Stimulated activated CD4-positive, alpha-beta T cell treated with anti-CD3 and anti-CD28 coated beads, Interleukin-1b, Interleukin-23, amount 100 ng/mL, for 4 hours (primary cell): ENCODE measurements at regions not wholly inside any gene's neighbourhood (a gene's known extent, or its start where the extent isn't known, plus 50 kb on each side); places are given as distances from the start of the nearest gene placed in this dataset.
"Not testable (repeated sequence)": the region's sequence is repeated elsewhere in the genome, so short reads cannot be mapped to it uniquely, and the experiment has no call there.

Experiments
- DNase-seq, 2 donors: peaks; one replicate each; pipeline ENCODE4 v3.0.0-alpha.2; 2020; ENCODE audit warnings: low read depth in 2 of 2

DNA sequence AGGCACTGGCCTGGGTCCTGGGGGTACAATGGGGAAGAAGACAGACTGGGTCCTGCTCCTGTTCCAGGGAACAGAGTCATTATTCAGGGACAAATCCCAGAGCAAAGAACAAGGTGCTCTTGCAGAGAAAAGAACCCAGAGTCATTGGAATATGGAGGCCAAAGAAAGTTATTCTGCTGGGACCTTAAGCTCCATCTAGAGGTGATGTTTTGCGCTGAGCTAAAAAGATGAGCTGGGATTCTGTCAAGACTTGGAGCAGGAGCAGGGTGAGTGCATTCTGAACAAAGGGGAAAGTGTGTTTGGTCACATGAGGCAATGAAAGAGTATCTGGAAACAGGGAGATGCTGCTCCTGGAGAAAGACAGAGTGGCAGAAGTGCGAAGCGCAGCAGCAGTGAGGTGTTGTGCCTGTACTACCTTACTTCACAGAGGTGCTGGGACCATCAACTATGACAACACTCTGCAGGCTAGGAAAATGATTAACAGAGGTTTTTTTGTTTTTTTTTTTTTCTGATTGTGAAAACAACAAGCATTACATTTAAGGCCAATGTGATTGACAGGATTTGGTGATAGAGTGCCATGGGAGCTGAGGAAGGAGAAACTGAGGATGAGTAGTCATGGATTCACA, 95.3 kb upstream of the TNFSF11 start:
- no peak for DNase-seq

DNA sequence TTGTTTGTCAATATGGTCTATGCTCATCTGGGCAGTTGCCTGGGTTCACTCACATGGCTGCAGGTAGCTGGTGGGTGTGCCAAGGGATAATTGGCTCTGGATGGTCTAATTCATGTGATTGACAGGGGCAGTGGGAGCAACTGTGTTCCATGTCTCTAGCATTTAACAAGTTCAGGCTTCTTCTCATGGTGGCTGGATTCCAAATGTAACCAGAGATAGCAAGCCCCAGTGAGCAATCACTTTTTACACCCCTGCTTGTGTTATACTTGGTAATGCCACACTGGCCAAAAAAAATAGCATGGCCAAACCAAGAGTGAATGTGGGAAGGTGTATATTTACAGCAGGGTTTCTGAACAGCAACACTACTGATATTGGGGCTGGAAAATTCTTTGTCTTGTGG, 89.6 kb upstream of the TNFSF11 start:
- DNase-seq, result no peak

DNA sequence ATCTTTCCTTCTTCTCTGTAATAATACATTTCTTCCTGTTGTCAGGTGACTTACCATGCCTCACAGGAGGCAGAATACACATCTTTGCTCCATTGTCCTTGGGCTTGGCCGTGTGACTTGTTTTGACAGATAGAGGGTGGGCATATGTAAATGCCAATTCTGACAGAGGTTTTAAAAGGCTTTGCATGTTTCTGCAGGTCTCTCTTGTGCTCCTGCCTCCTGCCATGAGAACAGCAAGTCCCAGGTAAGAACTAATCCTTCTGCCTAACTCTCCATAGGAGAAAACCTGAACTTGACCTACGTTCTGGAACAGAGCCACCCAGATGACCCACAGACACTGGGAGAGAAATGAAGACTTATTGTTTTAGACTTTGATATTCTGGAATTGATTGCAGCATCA, 88.7 kb upstream of the TNFSF11 start:
- DNase-seq, result no peak

DNA sequence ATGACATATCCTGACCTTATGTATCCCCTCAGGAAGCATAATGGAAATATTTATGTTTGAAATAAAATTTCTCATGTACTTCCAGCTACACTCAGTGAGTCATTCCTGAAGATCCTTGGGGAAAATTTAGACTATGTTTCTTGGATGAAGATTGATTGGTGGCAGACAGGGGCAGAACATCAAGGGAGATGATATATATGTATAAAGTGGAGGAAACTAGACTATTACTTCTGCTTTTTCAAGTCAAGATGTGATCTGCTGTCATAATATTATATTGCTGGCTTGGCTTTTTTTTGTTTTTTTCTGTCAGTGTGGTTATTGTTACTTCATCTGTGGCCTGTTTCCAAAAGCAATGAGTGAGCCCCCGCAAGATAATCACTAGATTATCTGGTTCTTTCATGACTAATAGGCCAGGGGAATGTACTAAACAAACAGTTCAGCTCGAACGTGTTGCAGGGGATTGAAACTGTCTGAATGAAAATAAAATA, 87.2 kb upstream of the TNFSF11 start:
- no peak for DNase-seq

DNA sequence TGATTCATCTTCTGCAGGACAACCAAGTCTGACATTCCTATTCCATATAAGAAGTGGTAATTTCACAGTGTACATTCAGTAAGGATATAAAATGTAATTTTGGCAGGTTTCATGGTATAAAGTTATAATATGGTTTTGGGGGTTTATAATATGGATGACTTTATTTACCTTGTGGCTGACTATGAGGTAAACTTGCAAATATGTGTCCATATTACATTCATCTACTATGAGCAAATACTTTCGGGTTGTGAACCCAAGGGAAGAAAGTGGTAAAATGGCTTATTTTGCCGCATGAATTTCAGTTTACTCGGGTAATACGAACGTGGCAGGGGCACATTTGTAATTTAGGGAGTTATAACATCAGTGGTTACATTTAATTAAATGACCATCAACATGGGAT, 86.7 kb upstream of the TNFSF11 start:
- DNase-seq, result no peak

DNA sequence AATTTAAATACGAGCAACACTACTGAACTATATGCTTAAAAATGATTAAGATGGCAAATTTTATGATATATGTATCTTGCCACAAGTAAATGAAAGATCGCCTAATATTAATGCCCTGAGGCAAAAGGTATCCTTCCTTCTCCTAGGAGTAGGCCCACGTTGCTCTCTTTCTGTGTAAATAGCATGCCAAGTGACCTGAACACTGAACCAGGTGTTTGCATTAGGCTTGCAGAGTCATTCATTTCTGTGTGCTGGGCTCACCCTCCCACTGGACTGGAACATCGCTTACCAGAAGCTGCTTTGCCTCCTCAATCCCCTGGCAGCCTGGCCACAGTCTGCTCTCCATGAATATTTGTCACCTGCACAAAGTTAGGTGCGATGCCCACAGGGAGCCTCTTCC, 83.3 kb upstream of the TNFSF11 start:
- DNase-seq, result no peak

DNA sequence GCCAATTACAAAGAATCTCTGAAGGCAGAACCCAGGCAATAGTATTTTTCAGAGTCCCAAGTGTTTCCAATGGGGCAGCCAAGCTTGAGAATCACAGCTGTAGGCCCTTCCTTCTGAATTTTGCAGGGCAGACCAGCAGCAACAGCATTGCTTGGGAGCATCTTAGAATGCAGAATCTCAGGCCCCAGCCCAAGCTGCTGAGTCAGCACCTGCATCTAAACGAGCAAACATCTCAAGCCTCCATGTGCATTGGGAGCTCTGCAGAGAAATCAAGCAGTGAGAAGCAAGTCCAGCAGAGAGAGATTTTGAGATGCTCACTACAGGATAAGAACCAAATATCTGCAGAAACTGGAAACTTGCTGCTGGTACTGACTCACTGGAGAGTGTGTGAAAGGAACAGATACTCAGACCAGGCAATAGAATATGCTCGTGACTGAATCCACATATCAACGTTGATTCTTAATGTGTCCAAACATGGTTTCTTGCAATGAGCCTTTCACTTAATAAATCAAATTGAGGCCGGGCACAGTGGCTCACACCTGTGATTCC, 81.5 kb upstream of the TNFSF11 start:
- no peak for DNase-seq

DNA sequence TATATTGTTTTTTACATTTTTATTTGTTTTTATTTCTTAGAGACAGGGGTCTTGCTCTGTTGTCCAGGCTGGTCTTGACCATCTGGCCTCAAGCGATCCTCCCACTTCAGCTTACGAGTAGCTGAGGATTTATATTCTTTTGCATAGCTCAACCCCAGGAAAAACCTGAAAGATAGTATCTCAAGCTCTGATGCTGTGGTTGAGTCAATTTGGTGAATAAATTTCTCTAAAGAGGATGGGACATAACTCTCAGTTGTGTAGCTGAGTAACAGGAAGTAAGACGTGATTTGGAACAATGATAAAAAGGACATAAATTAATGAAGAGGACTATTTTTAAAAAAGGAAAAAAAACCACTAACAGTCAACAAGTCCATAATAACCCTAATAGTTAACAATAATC, 79.8 kb upstream of the TNFSF11 start:
- DNase-seq, result no peak

DNA sequence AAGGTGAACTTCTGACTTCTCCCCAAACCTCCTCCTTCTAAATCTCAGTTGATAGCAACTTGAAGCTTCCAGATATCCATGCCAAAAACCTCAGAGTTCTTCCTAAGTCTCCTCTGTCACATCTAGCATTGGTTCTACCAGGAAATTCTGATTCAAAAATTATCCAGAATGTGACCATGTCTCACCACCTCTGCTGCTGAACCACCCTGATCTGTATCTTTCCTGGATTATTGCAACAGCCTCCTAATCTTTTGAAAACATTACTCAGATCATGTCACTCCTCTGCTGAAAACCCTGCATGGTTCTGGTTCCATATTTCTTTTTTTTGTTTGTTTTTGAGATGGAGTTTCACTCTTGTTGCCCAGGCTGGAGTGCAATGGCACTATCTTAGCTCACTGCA, 78.7 kb upstream of the TNFSF11 start:
- no peak for DNase-seq

DNA sequence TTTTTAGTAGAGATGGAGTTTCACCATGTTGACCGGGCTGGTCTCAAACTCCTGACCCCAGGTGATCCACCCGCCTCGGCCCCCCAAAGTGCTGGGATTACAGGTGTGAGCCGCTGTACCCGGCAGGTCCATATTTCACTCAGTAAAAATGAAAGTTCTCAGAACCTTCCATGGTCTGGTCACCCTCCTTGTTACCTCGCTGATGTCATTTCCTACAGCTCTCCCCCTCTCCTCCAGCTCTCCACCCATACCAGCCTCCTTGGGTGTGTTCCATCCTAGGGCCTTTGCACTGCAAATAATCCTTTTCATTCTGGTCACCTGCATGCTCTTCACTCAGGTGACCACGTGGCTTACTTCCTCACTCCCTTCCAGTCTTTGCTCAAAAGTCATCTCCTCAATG, 78.2 kb upstream of the TNFSF11 start:
- no peak for DNase-seq

DNA sequence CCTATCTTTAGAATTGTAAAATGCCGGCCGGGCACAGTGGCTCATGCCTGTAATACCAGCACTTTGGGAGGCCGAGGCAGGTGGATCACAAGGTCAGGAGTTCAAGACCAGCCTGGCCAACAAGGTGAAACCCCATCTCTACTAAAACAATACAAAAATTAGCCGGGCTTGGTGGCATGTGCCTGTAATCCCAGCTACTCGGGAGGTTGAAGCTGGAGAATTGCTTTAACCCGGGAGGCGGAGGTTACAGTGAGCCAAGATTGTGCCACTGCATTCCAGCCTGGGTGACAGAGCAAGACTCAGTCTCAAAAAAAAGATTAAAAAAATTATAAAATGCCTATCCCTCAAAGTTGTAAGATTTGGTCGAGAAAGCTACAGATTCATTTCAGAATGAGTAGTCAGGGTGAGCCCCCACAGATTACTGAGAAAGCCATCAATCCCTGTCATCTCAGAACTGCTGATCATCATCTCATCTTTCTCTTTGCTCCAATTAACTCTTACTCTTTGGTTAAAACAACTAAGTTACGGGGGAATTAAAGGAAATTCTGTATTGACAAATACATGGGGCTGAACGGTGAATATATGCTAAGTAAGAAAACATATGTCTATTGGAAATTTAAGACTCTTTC, 76.9 kb upstream of the TNFSF11 start:
- DNase-seq, result not testable (repeated sequence)

DNA sequence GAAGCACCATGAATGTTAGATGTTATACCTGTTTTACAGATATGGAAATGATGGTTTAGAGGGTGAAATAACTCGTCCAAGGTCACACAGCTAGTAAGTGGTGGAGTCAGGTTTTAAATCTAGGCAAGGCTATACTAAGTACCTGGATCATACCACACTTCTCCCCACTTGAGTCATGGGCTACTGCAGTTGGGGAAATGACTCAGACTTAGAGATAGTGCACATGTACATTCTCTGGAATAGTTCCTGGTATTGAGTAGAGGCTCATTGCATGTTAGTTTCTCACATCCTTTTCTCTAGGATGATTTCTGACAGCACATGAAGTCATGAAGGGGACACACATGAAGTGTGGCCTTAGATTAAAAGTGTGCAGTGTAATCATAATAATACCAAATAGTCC, 76.2 kb upstream of the TNFSF11 start:
- DNase-seq, result no peak

DNA sequence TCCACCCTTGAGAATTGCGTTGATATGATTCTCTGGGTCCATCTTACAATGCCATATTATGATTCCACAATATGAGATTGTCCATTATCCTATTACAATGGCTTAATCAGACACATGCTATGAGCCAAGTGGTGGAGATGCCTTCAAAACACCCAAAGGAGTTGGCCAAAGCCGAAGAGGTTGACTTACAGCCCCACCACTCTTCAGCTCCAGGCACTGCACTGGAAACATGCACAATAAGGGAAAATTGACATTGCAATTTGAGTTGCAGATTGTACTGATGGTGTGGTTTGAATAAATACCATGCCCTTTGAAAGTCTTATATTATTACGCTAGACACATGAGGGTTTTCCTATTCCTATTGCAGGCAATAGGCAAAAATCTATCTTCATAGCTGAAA, 75.4 kb upstream of the TNFSF11 start:
- no peak for DNase-seq
